Thymus (tissue), 11 donors: ENCODE measurements at regions not wholly inside any gene's neighbourhood (a gene's known extent, or its start where the extent isn't known, plus 50 kb on each side); places are given as distances from the start of the nearest gene placed in this dataset.

ENCODE experiments used
- DNase-seq, 9 donors: peaks; one replicate each; pipeline ENCODE4 v3.0.0-alpha.2; 2013; ENCODE audit warnings: low spot score in 9 of 9, low read depth in 6 of 9, missing footprints in 1 of 9
- H3K27ac ChIP-seq, 2 donors: one replicate each; pipeline ENCODE4 v1.5.1; 2013; ENCODE audit warnings: control low read depth in 1 of 2, low read depth in 1 of 2, low read length in 1 of 2, mild to moderate bottlenecking in 1 of 2, moderate library complexity in 1 of 2
- H3K27me3 ChIP-seq, 2 donors: one replicate each; pipeline ENCODE4 v1.5.1; 2013; ENCODE audit warnings: low read length in 1 of 2; ENCODE audit not compliant: control insufficient read depth in 2 of 2, insufficient read depth in 1 of 2
- H3K36me3 ChIP-seq, 2 donors: one replicate each; pipeline ENCODE4 v1.5.1; 2013; ENCODE audit warnings: low read length in 1 of 2, mild to moderate bottlenecking in 1 of 2, moderate library complexity in 1 of 2; ENCODE audit not compliant: control insufficient read depth in 2 of 2, insufficient read depth in 2 of 2
- H3K4me1 ChIP-seq, 2 donors: one replicate each; pipeline ENCODE4 v1.5.1; 2013; ENCODE audit warnings: low read length in 2 of 2; ENCODE audit not compliant: control insufficient read depth in 2 of 2, insufficient read depth in 2 of 2
- H3K4me3 ChIP-seq, 2 donors: one replicate each; pipeline ENCODE4 v1.5.1; 2013; ENCODE audit warnings: low read length in 2 of 2, control low read depth in 1 of 2, mild to moderate bottlenecking in 1 of 2
- H3K9me3 ChIP-seq, 2 donors: one replicate each; pipeline ENCODE4 v1.5.1; 2013; ENCODE audit warnings: low read length in 1 of 2, mild to moderate bottlenecking in 1 of 2; ENCODE audit not compliant: control insufficient read depth in 2 of 2, insufficient read depth in 1 of 2
- WGBS: extraction: QIAGEN DNeasy Blood & Tissue Kit; methylation state at CpG from one replicate; pipeline ENCODE4 v1.1.7; 2013; 5-methylcytosine and 5-hydroxymethylcytosine counted together
- donor health status: healthy.

DNA sequence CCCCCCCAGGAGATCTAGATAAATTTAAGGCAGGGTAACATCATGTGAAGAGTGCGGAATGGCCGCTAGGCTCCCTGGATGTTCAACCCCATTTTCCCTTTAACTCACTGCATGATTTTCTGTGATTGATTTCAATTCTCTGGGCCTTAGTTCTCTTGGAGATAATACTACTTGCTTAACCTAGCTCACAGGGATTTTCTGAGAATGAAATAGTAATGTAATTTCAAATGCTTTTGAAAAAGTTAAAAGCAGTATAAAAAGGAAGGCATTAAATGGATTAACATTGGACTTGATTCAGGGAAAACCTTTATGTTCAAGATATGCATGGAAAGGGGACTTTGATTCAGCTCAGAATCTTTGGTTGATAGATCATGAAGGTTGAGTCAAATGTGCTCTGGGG is 90.9 kb downstream of the KIF4B start:
- no peaks in the 10 kb centered on the region for H3K4me1 ChIP-seq
- WGBS: 95% methylated on average over 2 of the region's 2 CpGs
- H3K27me3 ChIP-seq: no peaks in the 10 kb centered on the region
- no peaks in the 10 kb centered on the region for H3K9me3 ChIP-seq
- H3K36me3 ChIP-seq: no peaks in the 10 kb centered on the region
- H3K27ac ChIP-seq: no peak overlapping the region
- H3K4me3 ChIP-seq: no peak overlapping the region
- no peak for DNase-seq

DNA sequence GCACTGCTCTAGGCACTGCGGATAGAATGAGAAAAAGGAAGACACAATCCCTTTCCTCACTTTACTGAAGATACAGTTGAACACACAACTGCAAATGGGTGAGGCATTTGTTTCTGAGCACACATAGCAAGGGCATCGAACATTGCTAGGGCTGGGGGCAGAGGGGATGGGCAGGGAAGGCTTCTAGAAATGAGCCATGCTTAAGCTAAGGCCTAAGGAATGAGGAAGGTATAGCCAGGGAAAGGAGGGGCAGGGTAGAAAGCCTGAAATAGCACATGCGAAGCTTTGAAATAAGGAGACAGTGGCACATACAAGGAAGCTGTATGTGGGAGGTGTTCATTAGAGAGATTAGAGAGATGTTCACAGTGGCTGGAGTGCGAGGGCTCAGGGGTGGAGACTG is 92.7 kb downstream of the KIF4B start:
- DNase-seq: no peak
- Histone ChIP-seq H3K27me3 (no peaks in the 10 kb centered on the region), H3K4me3 (no peak overlapping the region), H3K4me1 (no peaks in the 10 kb centered on the region), H3K9me3 (no peaks in the 10 kb centered on the region), H3K27ac (no peak overlapping the region), H3K36me3 (no peaks in the 10 kb centered on the region)
- 94% methylated on average over 4 of the region's 4 CpGs for WGBS

DNA sequence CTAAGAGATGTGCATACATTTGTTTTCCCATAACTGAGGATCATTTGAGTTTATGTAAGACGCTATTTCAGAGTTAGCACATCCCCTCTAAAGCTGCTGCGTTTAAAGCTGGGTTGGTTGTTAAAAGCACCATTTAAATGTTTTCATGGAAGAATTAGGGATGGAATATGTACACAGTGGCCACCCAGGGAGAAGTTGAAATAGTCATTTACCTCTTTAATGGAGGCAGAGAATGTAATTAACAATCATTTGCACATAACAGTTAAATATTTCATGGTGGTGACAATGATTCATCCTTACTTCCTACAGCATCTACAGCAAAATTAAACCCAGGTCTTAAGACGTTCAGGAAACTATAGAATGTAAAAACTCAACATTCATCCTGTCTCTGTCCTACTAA is 100.3 kb downstream of the KIF4B start:
- H3K4me3 ChIP-seq: no peak overlapping the region
- no peaks in the 10 kb centered on the region for H3K36me3 ChIP-seq
- no peak overlapping the region for H3K27ac ChIP-seq
- no peaks in the 10 kb centered on the region for H3K9me3 ChIP-seq
- no peaks in the 10 kb centered on the region for H3K27me3 ChIP-seq
- no peaks in the 10 kb centered on the region for H3K4me1 ChIP-seq
- DNase-seq: no peak
- 58% methylated on average over 3 of the region's 3 CpGs for WGBS

DNA sequence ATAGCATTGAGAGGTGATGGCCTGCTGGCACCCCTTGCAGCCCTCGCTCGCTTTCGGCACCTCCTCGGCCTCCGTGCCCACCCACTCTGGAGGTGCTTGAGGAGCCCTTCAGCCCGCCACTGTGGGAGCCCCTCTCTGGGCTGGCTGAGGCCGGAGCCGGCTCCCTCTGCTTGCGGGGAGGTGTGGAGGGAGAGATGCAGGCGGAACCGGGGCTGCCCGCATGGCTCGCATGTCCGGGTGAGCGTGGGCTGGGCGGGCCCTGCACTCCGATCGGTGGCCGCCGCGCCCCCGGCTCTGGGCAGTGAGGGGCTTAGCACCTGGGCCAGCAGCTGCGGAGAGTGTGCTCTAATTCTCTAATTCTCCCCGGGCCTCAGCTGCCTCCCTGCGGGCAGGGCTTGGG is 101.1 kb downstream of the KIF4B start:
- H3K36me3 ChIP-seq: no peaks in the 10 kb centered on the region
- no peak overlapping the region for H3K4me3 ChIP-seq
- WGBS: 94% methylated on average over 25 of the region's 25 CpGs
- no peak overlapping the region for H3K27ac ChIP-seq
- H3K9me3 ChIP-seq: no peaks in the 10 kb centered on the region
- no peak for DNase-seq
- no peaks in the 10 kb centered on the region for H3K4me1 ChIP-seq
- H3K27me3 ChIP-seq: no peaks in the 10 kb centered on the region

DNA sequence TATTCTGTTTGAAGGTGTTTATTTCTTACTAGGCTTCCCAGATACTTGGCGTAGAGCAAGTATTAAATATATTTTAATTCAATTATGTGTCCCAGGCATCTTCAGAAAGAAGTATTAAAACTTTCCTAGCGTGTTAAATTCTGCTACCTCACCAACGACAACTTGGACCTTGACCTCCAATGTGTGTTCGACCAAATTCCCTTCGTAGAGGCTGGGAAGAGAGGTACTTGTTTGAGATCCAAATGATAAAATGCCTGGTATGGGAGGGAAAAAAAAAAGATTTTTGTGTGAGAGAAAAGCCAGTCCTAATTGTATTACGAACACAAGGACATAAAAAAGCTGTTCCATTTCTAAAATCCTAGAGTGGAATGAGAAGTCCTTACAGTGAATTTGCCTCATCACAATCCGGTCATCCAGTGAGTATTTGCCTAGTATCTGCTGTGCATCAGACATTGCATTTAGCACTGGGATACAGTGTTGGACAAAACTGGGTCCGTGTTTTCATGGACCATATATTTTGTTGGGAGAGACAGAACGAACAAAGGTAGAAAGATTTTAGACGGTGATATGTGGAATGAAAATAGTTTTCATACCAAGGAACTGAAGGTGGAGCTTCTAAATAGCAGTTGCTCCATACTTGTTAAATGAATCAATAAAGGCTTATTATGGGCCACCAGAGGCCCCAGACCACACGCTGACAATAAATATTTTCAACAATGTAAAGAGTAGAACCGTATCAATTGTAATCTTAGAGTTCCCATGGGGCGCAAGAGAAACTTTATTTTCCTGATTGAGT is 103.1 kb downstream of the KIF4B start:
- Histone ChIP-seq H3K9me3 (no peaks in the 10 kb centered on the region), H3K4me3 (no peak overlapping the region), H3K27ac (no peak overlapping the region), H3K27me3 (no peaks in the 10 kb centered on the region), H3K36me3 (no peaks in the 10 kb centered on the region), H3K4me1 (no peaks in the 10 kb centered on the region)
- no peak for DNase-seq
- 95% methylated on average over 13 of the region's 13 CpGs for WGBS

DNA sequence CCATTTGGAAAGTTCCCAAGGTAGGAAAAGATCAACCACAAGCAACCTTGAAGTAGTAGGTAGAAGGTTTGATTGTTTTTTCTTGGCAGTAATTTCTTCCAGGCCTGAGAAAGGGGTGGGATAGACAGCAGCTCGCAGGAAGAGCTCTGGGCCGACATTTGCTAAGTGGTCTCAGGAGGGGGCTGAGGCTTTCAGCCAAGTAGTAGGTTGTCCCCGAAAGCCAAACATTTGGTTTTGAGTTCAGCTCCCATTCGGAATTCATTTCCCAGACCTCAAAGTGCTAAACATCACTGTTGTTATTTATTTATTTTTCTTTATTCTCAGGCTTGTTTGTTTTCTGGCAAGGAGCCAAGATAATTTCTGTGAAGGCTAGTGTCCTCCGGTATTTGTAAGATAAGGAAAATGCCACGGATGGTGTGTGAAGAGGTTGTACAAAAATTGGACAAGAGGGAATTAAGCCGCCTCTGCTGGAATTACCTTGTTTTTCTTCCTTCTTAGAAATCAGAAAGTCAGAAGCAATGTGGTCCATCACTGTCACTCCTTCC is 112.1 kb downstream of the KIF4B start:
- Histone ChIP-seq H3K27me3 (no peaks in the 10 kb centered on the region), H3K4me3 (no peak overlapping the region), H3K36me3 (no peaks in the 10 kb centered on the region), H3K27ac (no peak overlapping the region), H3K4me1 (no peaks in the 10 kb centered on the region), H3K9me3 (no peaks in the 10 kb centered on the region)
- 68% methylated on average over 7 of the region's 7 CpGs for WGBS
- DNase-seq: no peak

DNA sequence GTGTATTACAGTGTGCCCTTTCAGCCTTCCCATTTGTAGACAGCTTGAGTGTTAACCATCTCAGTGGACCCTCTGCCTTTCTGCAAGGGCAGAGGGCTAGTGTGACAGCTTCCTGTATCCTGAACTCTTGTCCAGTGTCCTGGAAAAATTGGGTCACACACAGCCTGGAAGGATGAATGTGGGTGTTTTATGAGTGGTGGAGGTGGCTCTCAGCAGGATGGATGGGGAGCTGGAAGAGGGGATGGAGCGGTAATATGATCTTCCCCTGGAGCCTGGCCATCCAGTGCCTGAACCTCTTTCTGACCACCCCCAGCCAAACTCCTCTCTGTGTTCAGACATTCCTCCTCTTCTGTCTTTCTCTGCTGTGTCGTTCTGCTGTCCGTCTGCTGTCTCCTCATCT is 113.0 kb downstream of the KIF4B start:
- 91% methylated on average over 3 of the region's 3 CpGs for WGBS
- peaks cover 0 to 1% of the 10 kb centered on the region in 2 donors for H3K9me3 ChIP-seq
- H3K27ac ChIP-seq: no peak overlapping the region
- H3K4me1 ChIP-seq: no peaks in the 10 kb centered on the region
- H3K27me3 ChIP-seq: no peaks in the 10 kb centered on the region
- no peaks in the 10 kb centered on the region for H3K36me3 ChIP-seq
- no peak overlapping the region for H3K4me3 ChIP-seq
- DNase-seq: no peak

DNA sequence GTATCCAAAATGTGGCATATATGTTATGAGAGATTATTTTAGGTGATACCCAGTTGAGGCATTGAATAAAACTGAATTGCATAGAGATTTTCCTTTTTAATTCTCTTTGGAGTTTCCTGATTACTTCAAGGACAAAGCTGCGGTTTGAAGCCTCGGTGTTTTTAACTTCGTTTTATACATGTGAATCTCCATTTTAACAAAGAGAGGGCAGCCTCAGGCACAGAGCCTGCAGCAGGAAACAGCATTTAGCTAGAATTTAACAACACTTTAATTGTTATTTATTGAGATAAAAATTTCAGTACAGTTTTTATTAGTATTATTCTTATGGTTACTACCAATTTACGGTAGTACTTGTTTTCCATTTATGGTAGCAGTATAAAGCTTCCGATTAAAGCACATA is 114.0 kb downstream of the KIF4B start:
- no peak overlapping the region for H3K27ac ChIP-seq
- WGBS: 97% methylated on average over 5 of the region's 5 CpGs
- H3K36me3 ChIP-seq: no peaks in the 10 kb centered on the region
- peaks cover 0 to 1% of the 10 kb centered on the region in 2 donors for H3K9me3 ChIP-seq
- DNase-seq: no peak
- no peak overlapping the region for H3K4me3 ChIP-seq
- H3K27me3 ChIP-seq: no peaks in the 10 kb centered on the region
- no peaks in the 10 kb centered on the region for H3K4me1 ChIP-seq

DNA sequence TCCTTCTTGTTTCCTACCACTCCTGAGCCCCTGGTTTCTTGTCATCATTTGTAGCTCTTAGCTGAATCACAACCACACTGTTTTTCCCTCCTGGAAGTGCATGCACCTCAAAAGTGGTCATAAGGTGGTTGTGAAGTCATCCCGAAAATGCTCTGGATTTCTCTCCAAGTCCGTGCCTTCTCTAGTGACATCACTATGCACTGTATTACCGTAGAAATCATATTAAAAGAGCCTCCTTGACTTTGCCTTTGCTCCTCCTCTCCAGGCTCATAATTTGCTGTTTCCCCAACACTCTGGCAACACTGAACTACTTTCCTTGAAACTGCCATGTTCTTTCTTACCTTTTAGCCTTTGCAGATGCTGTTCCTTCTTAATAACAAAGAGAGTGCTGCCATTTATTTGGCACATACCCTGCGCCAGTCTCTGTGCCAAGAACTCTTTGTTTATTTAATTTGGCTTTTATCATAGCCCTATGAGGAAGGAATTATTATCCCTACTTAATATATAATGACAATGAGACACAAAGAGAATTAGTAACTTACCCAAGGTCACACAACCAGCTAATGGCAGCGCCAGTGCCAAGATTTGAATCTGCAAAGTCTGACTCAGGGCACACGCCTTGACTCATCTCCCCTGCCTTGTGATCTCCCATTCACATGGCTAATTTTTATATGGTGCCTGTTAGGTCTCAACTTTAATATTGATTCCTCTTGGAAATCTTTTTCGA is 115.4 kb downstream of the KIF4B start:
- H3K27me3 ChIP-seq: no peaks in the 10 kb centered on the region
- H3K36me3 ChIP-seq: no peaks in the 10 kb centered on the region
- 93% methylated on average over 7 of the region's 7 CpGs for WGBS
- H3K9me3 ChIP-seq: peaks cover 0 to 1% of the 10 kb centered on the region in 2 donors
- no peak overlapping the region for H3K27ac ChIP-seq
- H3K4me1 ChIP-seq: no peaks in the 10 kb centered on the region
- H3K4me3 ChIP-seq: no peak overlapping the region
- no peak for DNase-seq
